Activated gamma-delta T cell treated with Interleukin-2 at 50 U/mL for 16 hours (primary cell): ENCODE measurements at regions not wholly inside any gene's neighbourhood (a gene's known extent, or its start where the extent isn't known, plus 50 kb on each side); places are given as distances from the start of the nearest gene placed in this dataset.
A peak's percentile ranks its signal among the peaks of the same experiment; 100 is the strongest.

Experiments
- DNase-seq: peaks from one replicate; pipeline ENCODE4 v3.0.0-alpha.2; 2020

DNA sequence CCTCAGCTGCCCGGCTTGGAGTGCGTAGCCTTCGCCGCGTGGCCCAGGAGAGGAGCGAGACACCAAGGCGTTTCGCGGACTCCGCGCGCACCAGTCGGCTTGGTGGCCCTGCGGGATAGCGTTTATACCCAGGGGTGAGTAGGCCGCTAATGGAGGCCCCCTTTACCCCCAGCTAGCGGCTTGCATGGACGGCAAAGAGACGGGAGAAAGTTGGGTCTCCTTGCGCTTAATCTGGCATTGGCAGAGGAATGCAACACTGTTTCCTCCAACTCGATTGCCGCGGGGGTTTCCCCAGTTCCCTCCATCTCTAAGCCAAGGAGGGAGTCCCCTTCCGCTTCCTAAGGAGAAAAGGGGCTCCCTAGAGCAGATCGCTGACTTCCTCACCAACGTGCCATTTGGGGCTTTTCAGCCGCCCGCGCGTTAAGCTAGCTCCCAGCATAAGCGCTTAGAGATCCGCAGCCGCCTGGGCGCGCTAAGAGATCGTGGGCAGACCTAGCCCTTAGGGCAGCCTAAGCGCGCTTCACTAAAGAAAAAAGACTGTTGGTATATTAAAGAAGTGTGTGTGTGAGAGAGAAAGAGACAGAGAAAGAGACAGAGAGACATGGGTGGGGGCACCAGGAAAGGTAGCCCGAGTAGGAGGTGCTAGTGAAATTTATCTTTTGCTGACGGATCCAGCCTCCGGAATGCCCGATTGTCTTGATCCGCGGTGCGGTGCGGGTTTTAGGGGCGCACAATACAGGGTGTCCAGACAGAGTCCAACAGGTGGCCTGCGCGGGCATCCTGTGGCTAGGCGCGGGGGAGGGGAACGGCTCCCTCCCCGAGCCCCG, 597.9 kb upstream of the SGCD start:
- no peak for DNase-seq

DNA sequence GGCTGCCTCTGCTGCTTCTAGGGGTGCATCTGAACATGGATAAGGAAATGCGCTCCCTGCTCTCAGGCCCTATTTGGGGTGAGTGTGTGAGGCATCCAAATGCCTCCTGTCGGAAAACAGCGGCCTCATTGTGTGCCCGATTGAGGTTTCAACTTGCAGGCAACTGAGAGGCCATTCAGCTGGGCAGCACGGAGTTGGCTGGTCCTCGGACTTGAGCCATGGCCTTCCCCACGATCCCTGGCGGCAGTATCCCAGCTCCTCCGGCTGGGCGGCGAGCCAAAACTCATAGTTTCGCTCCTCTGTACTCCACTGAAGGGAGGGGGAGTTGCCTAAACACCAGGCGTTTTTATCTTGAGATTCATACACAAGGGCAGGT, 597.3 kb upstream of the SGCD start:
- DNase-seq: no peak

GRCh38 chr5:155732587-155733376, 594.2 kb upstream of the SGCD start:
- DNase-seq: no peak

- no peak for DNase-seq
Observed at GRCh38 chr5:155733935-155734334, 593.0 kb upstream of the SGCD start.

GRCh38 chr5:155735388-155735787, 591.6 kb upstream of the SGCD start:
- no peak for DNase-seq

DNA sequence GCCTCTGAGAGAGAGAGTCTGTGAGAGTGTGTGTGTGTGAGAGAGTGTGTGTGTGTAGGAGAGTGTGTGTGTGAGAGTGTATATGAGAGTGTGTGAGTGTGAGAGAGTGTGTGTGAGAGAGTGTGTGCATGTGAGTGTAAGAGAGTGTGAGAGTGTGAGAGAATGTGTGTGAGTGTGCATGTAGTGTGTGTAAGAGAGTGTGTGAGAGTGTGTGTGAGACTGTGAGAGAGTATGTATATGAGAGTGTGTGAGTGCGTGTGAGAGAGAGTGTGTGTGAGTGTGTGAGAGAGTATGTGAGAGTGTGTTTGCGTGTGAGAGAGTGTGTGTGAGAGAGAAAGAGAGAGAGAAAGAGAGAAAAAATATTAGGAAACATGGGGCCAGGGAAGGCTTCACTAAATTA, 588.3 kb upstream of the SGCD start:
- DNase-seq: no peak

DNA sequence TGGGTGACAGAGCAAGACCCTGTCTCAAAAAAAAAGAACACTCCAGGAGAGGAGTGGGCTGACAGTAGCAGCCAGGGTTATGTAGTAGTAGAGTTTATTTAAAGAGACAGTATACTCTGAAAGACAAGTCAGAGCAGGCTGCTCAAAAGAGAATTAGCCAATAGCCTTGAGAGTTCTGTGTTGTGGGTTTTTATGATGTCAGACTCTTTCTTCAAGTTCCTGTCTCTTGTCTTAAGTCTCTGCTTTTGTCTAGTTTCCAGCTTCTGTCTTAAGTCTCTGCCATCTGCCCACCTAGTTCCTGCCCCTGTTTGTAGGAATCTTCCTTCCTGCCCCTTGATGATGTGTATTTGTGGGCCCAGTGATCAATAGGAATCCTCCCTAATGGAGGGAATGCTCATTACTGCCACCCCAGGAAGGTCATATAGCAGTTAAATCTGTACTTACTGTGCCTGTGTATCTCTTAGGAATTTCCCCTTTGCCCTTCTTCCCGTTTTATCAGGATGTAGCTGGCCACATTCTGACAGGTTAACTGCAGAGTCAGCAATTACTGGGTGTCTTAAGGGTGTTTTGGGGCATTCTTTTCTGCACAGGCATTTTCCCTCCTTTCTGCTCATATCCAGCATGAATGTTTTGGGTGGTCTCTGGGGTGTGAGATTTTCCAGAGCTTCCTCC, 580.5 kb upstream of the SGCD start:
- DNase-seq: no peak

DNA sequence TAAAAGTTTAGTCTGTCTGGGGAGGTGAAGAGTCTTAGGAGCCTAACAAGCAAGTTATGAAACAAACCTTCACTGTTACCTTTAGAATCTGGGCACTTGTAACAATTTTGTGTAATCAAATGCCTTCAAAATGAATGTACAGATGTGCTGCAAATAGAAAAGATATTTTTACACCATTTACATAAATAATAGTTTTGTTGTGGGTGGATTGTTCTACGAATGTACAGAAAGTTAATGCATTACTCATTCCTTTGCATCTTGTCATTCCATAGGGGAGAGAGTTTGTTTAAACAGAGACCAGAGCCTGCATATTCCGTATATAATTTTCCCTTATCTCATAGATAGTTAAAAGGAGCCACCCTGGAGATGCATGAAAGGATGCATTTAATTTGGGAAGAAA, 576.9 kb upstream of the SGCD start:
- DNase-seq: no peak

- DNase-seq: no peak
Observed at GRCh38 chr5:155750571-155750970, 576.4 kb upstream of the SGCD start.

DNA sequence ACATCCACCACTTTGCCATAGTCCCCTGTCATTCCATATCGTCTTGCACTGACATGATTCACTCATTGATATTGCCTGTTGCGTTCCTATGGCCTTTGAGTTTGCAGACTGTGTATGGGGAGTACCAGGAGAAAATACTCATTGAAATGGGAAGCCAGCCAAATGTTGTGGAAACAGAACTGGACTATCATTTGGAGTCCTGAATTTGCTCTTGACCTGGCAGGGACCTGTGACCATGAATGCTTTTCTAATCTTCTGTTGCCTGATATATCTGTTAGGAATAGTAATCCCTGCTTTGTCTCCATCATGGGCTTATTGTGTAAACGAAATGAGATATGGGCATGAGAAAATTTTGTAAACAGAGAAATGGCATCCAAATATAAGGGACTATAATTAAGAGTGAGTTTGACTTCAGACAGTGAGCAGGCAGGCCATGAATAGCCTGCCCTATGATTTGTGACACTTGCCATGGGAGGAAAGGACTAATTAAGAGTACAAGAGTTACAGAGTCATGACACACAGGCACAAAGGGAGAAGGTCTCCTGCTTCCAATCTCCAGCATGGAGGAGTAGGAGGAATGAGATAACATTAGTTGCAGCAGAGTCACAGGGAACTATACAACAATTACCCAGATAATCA, 572.9 kb upstream of the SGCD start:
- DNase-seq: no peak

- DNase-seq: no peak
Observed at GRCh38 chr5:155759252-155759651, 567.7 kb upstream of the SGCD start.

DNA sequence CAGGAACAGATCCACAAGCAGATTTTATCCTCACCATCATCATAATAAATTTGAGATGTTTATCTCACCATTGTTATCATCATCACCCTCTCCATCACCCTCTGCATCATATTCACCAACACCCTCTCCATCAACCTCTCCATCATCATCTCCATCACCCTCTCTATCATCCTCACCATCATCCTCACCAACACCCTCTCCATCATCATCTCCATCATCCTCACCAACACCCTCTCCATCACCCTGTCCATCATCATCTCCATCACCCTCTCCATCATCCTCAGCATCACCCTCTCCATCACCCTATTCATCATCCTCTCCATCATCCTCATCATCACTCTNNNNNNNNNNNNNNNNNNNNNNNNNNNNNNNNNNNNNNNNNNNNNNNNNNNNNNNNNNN, 567.0 kb upstream of the SGCD start:
- DNase-seq: no peak

DNA sequence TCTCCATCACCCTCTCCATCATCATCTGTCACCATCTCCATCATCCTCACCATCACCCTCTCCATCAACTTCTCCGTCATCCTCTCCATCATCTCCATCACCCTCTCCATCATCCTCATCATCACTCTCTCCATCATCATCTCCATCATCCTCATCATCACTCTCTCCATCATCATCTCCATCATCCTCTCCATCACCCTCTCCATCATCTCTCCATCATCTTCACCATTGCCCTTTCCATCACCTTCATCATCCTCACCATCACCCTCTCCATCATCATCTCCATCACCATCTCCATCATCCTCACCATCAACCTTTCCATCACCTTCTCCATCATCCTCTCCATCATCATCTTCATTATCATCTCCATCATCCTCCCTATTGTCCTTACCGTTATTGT, 565.5 kb upstream of the SGCD start:
- DNase-seq: no peak

DNA sequence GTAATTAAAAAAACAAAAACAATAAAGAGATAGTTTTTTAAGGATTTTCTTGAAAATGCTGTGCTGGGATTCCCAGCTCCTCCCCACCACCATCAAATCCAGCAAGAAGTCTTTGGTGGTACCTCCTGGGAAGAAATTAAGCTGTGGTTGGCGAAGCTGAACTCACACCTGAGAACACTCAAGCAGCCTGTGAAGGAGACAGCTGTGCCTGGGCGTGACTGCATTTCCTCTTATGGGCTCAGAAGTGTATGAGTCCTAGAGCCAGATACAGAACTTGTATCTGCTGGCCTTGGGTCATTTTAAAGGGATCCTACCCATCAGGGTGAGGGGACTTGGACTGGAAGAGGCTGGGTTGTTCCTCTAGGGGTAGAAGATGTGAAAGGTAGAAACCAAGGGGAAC, 561.2 kb upstream of the SGCD start:
- DNase-seq: no peak

DNA sequence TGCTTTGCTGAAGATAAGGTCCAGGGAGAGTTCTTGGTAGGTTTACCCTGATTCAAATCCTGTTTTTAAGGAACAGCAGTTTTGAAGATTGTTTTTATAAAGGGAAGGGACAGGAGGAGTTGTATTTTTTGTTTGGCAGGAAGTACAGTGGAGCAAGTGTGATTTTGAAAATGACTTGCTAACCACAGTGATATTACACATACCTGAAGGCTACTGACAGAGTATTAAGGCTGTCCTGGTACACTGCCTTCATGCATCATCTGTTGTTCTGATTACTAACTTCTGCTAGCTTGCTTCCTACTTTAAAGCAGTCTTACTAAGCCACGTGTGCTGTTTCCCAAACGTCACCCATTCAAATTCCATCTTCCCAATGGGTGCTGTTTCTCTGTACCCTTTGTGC, 559.5 kb upstream of the SGCD start:
- DNase-seq: no peak

GRCh38 chr5:155768332-155768731, 558.6 kb upstream of the SGCD start:
- DNase-seq: no peak

GRCh38 chr5:155772009-155772662, 554.8 kb upstream of the SGCD start:
- DNase-seq: no peak

GRCh38 chr5:155773680-155774079, 553.3 kb upstream of the SGCD start:
- DNase-seq: peak; percentile 11

DNA sequence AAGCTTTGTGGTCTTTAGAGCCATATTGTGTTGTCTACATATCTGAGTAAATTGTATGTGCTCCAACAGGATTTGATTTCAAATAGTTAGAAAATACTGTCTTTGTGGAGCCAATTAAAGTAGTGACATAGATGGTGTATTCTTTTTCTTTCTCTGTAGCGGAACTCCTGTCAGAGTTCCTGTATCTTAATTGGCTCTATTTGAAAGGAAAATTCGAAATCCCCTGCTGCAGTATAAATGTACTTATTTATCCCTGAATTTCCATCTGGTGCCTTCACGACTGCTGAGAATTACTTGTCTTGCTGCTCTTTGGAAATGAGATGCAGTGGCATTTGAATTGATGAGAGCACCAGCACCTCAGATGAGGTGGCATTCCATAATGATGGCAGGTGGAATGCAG, 546.7 kb upstream of the SGCD start:
- DNase-seq: no peak

- no peak for DNase-seq
Observed at GRCh38 chr5:155783246-155783645, 543.7 kb upstream of the SGCD start.

- no peak for DNase-seq
Observed at GRCh38 chr5:155783791-155784190, 543.2 kb upstream of the SGCD start.

DNA sequence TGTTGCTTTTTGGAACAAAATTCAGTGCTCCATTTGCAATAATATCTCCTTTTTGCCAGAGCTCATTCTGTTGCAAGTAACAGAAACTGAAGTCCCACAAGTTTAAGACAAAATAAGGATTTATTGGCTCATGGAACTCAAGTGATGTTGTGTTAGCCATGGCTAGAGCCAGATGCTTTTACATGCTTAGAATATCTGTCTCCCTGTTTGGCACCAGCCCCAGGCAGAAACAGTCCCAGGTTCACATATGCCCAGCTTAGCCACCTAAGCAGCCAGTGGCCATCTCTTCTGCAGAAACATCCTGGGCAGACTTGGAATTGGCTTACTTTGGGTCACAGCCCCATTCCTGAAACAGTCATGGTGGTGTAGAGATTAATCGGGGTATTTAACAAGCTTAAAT, 540.9 kb upstream of the SGCD start:
- DNase-seq: no peak

- no peak for DNase-seq
Observed at GRCh38 chr5:155792873-155793272, 534.1 kb upstream of the SGCD start.
